SK-N-SH (cell line): ENCODE measurements at regions not wholly inside any gene's neighbourhood (a gene's known extent, or its start where the extent isn't known, plus 50 kb on each side); places are given as distances from the start of the nearest gene placed in this dataset.

Experiments
- NRF1 ChIP-seq: IDR thresholded peaks from 2 replicates; pipeline ENCODE4 v1.6.1; 2012; ENCODE audit warnings: low read depth, mild to moderate bottlenecking, low read length
- RAD21 ChIP-seq: IDR thresholded peaks from 2 replicates; pipeline ENCODE4 v1.6.1; 2012; ENCODE audit warnings: mild to moderate bottlenecking, low read length
- RFX5 ChIP-seq: IDR thresholded peaks from 2 replicates; pipeline ENCODE4 v1.6.1; 2012; ENCODE audit warnings: mild to moderate bottlenecking, improper control_type of control experiment, low read length
- TF ChIP-seq, protein P1 (sequence below): fragments of 200-600 bp; sonication (generic); IDR thresholded peaks from 2 replicates; pipeline ENCODE4 v1.6.1; 2017; ENCODE audit warnings: antibody characterized with exemption, mild to moderate bottlenecking, moderate library complexity
- TF ChIP-seq, protein P2 (sequence below): fragments of 150-350 bp; IDR thresholded peaks from 2 replicates; pipeline ENCODE4 v1.6.1; 2017; ENCODE audit warnings: antibody characterized with exemption, low read length, low read depth, borderline replicate concordance

DNA sequence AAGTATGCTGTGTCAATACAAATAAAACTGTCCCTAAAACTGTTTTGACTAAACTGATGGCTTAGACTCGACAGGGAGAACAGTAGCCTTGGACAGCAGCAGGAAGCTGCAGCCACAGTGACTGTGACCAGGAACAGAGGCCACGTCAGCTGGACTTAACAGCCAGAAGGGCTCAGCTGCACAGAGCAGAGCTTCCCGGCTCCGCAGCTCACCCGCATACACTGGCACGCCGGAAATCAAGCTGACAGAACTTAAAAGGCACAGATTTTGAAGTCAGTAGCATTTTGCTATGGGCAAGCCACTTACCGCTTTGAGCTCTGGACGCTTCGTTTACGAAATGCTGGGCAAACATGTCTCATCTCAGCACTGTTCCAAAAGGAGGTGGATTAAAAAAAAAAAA lies 769.7 kb upstream of the AUTS2 start:
- no peak for TF ChIP-seq RFX5
- no peak for TF ChIP-seq NRF1
- TF ChIP-seq RAD21 = no peak
- TF ChIP-seq, protein P1, sequence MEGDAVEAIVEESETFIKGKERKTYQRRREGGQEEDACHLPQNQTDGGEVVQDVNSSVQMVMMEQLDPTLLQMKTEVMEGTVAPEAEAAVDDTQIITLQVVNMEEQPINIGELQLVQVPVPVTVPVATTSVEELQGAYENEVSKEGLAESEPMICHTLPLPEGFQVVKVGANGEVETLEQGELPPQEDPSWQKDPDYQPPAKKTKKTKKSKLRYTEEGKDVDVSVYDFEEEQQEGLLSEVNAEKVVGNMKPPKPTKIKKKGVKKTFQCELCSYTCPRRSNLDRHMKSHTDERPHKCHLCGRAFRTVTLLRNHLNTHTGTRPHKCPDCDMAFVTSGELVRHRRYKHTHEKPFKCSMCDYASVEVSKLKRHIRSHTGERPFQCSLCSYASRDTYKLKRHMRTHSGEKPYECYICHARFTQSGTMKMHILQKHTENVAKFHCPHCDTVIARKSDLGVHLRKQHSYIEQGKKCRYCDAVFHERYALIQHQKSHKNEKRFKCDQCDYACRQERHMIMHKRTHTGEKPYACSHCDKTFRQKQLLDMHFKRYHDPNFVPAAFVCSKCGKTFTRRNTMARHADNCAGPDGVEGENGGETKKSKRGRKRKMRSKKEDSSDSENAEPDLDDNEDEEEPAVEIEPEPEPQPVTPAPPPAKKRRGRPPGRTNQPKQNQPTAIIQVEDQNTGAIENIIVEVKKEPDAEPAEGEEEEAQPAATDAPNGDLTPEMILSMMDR = no peak
- TF ChIP-seq, protein P2, sequence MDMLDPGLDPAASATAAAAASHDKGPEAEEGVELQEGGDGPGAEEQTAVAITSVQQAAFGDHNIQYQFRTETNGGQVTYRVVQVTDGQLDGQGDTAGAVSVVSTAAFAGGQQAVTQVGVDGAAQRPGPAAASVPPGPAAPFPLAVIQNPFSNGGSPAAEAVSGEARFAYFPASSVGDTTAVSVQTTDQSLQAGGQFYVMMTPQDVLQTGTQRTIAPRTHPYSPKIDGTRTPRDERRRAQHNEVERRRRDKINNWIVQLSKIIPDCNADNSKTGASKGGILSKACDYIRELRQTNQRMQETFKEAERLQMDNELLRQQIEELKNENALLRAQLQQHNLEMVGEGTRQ = no peak
